GM18909 (cell line): ENCODE measurements at regions not wholly inside any gene's neighbourhood (a gene's known extent, or its start where the extent isn't known, plus 50 kb on each side); places are given as distances from the start of the nearest gene placed in this dataset.
"Not testable (repeated sequence)": the region's sequence is repeated elsewhere in the genome, so short reads cannot be mapped to it uniquely, and the experiment has no call there.

ENCODE experiments used
- ATAC-seq: cut with Tn5 transposase; IDR thresholded peaks from one replicate; pipeline ENCODE4 v1.9.1; 2021; ENCODE audit warnings: mild to moderate bottlenecking; ENCODE audit not compliant: unreplicated experiment, poor library complexity

DNA sequence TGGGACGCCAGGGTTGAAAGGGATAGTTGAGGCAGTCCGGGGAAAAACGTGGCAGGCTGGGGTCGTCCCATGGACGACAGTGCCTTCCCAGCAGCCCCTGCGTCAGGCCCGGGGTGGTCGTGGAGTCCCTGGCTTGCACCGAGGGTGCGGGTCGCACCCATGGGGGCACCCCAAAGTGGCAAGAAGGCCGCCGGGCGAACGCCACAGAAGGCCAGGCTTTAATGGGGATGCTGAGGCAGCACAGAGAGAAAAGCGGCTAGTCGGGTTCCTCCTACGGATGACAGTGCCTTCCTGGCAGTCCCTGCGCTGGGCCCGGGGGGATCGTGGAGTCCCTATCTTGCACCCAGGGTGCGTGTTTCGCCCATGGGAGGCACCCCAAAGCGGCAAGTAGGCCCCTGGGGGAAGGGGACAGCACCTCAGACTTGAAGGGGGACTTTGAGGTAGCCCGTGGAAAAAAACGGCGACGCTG, 158.6 kb upstream of the ALG10B start:
- ATAC-seq = no peak

DNA sequence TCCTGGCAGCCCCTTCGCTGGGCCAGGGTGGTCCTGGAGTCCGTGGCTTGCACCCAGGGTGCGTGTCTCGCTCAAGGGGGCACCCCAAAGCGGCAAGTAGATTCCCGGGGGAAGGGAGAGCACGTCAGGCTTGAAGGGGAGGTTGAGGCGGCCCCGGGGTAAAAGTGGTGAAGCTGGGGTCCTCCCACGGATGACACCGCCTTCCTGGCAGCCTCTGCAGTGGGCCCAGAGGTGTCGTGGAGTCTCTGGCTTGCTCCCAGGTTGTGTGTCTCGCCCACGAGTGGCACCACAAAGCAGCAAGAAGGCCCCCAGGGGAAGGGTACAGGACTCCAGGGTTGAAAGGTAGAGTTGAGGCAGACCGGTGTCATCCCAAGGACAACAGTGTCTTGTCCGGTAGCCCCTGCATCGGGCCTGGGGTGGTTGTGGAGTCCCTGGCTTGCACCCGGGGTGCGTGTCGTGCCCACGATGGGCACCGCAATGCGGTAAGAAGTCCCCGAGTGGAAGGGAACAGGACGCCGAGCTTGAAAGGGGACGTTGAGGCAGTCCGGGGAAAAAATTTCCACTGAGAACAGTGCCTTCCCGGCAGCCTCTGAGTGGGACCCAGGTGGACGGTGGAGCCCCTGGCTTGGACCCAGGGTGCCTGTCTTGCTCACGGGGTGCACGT, 158.0 kb upstream of the ALG10B start:
- no peak for ATAC-seq

DNA sequence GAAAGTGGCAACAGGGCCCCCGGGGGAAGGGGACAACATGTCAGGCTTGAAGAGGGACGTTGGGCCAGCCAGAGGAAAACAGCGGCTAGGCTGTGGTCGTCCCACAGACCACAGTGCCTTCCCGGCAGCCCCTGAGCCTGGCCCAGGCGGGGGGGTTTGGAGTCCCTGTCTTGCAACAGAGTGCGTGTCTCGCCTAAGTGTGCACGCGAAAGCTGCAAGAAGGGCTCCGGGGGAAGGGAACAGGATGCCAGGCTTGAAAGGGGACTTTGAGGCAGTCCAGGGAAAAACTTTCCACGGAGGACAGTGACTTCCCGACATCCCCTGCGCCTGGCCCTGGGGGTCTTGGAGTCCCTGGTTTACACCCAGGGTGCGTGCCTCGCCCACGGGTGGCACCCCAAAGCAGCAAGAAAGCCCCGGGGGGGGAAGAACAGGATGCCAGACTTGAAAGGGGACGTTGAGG, 157.5 kb upstream of the ALG10B start:
- no peak for ATAC-seq

DNA sequence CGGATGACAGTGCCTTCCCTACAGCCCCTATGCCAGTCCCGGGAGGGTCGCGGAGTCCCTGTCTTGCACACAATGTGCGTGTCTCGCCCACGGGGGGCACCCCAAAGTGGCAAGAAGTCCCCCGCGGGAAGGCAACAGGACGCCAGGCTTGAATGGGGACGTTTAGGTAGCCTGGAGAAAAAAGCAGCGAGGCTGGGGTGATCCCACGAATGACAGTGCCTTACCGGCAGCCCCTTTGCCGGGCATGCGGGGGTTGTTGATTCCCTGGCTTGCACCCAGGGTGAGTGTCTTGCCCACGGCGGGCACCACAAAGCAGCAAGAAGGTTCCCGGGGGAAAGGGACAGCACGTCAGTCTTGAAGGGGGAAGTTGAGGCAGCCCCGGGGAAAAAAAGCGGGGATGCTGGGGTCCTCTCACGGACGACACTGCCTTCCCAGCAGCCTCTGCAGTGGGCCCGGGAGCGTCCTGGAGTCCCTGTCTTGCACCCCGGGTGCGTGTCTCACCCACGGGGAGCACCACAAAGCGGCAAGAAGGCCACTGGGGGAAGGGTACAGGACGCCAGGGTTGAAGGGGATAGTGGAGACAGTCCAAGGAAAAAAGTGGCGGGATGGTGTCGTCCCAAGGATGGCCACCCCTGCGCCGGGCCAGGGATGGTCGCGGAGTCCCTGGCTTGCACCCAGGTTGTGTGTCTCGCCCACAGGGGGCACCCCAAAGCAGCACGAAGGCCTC, 156.8 kb upstream of the ALG10B start:
- ATAC-seq = no peak

DNA sequence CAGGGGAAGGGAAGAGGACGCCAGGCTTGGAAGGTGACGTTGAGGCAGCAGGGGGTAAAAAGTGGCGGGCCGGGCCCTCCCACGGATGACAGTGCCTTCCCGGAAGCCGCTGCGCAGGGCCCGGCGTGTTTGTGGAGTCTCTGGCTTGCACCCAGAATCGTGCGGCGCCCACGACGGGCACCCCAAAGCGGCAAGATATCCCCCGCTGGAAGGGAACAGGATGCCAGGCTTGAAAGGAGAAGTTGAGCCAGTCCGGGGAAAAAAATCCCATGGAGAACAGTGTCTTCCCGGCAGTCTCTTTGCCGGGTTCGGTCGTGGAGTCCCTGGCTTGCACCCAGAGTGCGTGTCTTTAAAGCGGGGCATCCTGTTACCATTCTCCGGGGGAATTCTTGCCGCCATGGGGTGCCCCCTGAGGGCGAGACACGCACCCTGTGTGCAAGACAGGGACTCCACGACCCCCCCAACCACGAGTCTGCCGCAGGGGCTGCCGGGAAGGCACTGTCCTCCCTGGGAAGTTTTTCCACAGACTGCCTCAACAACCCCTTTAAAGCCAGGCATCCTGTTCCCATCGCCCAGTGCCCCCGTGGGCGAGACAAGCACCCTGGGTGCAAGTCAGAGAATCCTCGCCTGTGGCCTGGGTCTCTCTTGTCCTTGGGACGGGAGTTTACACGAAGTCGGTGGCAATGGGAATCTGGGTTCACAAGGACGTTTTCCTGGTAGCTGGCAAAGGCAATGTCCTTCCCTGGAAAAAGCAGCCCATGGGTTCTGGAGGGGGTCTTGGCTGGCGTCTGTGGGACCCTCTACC, 156.1 kb upstream of the ALG10B start:
- ATAC-seq = no peak

DNA sequence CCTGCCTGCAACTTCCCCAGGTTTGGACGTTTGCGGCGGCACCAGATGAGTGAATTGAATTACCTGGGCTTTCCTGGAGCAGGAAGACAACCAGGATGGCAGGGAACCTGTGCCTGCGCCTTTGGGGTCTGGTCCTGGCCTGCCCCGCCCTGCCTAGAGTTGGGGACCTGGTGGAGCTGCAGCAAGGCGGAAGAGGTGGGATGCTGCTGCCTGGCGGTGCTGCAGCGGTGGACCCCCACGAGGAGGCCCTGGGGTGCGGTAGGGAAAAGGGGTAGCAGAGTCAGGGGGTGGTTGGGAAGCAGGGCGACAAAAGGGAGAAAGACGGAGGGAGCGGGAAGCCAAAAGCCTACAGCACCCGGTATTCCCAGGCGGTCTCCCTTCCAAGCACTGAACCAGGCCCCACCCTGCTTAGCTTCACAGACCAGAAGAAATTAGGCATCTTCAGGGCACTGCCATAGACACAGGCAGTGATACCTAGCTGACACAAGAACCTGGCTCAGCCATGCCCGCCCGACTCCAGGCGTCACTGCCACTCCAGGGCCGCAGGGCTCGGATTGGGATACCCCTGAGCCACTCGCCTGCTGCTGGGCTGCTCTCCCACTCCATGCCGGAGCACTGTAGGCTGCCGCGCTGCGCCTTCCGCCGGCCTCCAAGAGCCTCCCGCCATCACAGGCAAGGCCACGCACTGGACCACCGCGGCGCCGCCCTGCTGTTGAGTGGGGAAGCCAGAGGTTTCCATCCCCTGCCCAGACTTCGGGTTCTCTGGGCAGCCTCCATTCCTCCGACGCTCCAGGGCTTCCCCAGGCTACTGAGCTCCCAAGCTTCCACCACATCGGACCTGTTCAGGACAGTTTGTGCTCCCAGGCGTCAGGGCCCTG, 155.2 kb upstream of the ALG10B start:
- no peak for ATAC-seq

DNA sequence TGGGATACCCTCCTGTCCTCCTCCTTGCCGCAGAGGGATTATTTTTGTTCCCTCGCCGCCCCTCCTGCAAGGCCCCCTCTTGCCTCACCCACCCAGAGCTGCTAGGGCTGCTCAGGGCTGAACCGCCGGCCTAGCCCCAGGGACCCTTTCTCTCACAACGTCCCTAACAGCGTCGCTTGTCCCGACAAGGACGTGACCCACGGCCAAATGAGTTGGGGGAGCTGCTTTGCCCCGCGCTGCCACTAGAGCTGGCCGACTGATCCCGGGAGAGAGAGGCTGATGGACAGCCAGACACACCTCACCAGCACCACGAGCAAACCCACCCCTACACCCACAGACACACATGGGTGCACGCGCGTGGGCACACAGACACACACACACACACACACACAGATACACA, 154.6 kb upstream of the ALG10B start:
- no peak for ATAC-seq

DNA sequence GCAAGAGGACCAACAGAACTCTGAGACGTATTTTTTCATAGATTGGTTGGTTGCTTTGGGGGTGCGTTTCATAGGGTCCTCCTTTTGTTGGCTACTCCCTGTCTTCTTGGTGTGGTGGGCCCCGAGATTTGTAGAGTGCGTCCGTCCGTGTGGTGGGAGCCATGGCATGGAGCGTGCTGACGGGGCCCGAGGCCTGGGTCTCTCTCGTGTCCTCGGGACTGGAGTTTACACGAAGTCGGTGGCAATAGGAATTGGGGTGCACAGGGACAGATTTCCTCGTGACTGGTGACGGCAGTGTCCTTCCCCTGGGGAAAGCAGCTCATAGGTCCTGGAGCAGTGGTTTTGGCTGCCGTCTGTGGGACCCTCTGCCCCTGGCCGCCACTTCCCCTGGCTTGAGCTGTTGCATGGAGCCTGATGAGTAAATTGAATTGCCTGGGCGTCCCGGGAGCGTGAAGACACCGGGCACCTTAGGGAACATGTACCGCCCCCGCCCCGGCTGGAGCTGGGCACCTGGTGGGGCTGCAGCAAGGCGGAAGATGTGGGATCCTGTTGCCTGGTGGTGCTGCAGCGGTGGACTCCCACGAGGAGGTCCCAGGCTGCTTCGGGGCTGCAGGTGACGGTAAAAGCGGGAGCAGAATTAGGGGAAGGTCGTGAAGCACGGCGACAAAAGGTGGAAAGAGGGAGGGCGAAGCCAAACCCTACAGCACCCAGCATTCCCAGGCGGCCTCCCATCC, 153.7 kb upstream of the ALG10B start:
- no peak for ATAC-seq

DNA sequence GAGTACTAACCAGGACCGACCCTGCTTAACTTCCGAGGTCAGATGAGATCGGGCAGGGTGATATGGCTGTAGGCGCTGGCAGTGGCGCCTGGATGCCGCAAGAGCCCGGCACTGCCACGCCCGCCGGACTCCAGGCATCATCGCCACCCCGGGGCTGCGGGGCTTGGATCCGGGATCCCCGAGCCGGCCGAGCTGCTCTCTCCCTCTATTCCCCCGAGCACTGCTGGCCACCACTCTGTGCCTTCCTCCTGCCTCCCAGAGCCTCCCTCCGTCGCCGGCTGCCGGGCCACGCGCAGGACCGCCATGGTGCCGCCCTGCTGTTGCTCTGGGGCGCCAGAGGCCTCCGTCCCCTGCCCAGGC, 153.2 kb upstream of the ALG10B start:
- ATAC-seq = no peak

DNA sequence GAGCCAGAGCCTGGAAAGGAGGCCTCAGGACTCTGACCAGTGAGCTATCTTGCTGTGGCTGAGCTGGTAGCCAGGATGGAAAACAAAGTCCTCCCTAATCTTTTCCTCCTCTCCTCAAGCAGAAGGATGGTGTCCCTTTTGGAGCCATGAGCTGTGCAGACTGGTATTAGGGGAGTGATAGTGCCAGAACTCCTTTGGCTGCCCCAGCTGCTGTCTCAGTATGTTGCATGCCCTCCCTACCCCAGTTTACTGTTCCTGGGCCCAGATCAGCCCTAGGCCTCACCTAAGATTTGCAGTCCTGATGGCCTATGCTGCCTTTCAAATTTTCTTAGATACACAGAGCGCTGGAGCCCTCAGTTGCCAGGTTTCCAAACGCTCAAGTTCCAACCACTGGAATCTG, 150.3 kb upstream of the ALG10B start:
- no peak for ATAC-seq

DNA sequence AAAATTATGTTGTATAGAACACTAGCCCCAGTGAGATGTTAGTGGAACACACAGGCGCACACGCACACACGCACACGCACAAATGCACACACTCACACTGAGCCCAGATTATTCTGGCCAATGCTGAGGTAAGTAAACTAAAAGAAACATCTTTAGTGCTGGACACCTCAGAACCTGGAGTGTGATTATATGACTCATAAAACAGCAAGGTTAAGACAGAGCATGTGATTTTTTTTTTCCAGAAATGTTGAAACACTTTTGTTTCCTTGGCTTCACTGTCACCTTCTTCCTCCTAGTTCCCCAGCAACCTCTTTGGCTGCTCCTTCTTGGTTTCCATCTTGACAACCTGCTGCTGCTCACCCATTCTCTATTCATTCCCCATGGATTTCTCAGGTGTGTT, 141.0 kb upstream of the ALG10B start:
- ATAC-seq = no peak

DNA sequence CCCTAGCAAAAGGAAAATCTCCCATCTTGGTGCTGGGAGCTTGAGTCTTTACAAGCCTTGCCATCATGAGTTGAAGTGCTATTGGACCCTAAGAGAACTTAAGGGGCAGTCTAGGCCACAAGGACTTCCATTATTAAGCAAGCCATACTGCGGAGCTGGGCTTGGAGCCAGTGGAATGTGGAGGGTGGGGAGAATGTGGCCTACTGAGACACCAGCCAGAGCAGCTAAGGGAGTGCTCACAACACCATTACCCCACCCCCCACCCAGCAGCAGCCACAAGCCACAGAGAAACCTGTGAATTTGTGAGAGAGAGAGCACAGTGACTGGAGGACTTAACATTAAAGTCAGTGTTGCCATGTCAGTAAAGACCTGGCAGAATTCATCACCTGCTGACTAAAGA, 133.0 kb upstream of the ALG10B start:
- not testable (repeated sequence) for ATAC-seq

DNA sequence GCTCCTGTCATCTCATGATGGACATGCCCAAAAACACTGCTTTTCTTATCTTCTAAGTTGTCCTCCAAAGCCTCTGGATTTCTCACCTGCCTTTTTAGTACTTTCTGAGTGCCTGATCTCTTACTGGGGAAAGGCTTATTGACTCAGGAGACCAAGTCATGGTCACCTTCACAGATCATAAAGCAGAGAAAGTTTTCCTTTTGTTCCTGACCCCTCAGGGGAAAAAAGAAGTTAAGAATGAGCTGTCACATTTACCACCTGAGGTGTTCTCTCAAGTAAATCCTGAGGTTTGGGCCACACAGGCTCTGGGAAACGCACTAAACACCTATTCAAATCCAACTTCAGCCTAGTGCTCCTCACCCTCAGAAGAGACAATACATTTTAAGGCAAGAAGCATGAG, 119.3 kb upstream of the ALG10B start:
- ATAC-seq = not testable (repeated sequence)

DNA sequence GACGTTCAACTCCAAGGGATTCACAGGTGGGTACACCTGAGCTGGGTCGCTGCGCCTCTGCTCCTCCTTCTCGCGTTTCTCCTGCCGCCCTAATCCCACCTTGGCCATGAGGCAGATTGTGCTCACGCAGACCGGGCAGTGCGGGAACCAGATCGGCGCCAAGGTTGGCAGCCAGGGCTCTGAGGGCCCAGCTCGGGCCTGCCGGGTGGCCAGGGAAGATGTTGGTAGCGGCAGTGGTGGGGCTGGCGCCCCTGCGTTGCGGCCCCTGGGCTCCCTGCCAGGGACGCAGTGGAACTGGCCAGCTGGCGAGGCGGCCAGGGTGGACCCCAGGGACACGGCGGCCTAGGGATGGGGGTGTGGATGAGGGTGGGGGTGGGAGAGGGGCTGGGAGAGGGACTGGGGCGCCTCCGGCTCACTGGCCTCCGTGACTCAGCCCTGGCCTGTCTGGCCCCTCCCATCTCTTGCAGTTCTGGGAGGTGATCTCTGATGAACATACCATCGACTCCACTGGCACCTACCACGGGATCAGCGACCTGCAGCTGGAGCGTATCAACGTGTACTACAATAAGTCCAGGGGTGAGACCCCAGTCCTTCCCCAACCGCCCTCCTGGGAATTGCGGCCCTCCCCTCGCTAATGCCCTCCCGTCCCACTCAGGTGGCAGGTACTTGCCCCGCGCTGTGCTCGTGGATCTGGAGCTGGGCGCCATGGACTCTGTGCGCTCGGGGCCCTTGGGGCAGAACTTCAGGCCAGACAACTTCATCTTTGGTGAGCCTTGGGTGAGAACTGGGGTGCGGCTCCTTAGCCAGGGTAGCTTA, 114.9 kb upstream of the ALG10B start:
- no peak for ATAC-seq

DNA sequence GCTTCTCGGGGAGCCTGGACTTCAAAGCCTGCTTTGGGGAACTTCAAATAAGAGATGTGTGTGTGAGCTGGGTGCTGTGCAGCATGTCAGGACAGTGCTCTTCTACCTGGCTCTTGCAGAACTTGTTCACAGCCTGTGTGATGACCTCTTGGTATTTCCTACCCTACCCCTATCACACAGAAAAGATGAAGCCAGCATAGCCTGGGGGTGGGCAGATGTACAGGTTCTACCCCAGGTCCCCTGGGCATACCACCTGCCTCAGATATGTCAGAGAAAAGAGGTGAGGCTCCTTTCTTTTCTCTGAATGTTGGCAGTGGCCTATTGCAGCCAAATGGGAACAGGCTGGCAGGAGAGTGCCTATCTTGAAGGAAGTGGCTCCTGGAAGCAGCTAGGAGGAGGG, 111.7 kb upstream of the ALG10B start:
- no peak for ATAC-seq

DNA sequence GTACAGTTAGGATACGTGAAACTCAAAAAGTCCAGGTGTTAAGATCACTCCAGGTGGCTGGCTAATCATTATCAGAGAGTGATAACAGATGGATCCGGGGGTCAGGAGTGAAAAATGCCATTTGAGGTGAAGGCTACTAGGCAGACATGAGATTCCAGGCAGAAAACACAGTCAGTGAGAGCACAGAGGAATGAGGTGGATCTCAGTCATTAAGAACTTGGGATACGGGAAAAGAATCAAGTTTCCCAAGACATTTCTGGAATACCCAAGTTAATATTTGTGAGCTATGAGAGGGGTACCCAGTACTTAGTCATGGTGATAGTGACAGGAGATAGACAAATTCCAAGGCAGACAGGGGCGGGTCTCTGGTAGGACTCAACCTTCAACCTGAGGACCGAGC, 94.6 kb upstream of the ALG10B start:
- ATAC-seq = no peak

DNA sequence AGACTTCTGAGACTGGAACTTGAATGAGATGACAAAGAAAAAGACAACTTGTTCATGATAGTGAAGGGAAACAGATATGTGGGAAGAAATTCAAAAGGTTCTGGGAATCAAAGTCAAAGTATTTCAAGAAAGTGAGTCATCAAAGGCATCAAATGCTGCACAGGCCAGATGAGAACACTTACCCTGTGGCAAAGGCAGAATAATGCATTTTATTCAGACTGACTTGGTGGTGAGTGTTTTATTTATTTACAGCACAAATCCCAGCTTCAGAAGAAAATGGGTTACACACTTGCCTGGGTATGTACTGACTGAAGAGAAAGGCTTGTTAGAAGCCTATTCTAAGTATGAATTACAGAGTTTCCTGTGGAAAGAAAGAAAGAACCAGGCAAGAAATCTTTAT, 78.2 kb upstream of the ALG10B start:
- not testable (repeated sequence) for ATAC-seq

DNA sequence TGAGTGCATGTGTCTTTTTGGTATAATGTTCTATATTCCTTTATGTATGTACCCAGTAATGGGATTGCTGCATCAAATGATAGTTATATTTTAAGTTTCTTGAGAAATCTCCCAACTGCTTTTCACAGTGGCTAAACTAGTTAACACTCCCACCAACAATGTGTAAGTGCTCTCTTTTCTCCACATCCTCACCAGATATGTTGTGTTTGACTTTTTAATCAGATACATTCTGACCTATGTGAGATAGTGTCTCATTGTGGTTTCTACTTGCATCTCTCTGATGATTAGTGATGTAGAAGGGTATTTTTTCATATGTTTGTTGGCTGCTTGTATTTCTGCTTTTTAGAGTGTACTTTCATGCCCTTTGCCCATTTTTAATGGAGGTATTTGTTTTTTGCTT, 62.8 kb upstream of the ALG10B start:
- no peak for ATAC-seq

DNA sequence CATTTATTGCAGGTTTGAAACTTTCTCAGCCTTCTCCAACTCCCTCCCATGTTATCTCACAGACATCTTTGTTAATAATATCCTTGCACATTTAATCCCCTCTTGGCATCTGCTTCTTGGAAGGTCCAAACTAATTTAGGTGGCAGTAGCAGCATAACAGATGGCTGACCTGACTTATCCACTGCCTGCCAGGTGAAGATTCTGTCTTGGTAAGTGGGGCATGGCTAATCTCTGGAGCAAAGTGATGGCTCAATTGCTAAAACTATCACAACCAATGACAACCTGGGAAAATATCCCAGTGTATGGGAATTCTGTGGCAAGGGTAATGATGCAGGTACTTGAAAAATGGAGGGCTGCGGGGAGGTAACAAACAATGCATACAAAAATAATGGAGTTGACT, 58.2 kb upstream of the ALG10B start:
- no peak for ATAC-seq
